NCI-H187 treated with DMSO at 0.1 percent for 48 hours (cell line): ENCODE measurements at regions not wholly inside any gene's neighbourhood (a gene's known extent, or its start where the extent isn't known, plus 50 kb on each side); places are given as distances from the start of the nearest gene placed in this dataset.
"Not testable (repeated sequence)": the region's sequence is repeated elsewhere in the genome, so short reads cannot be mapped to it uniquely, and the experiment has no call there.

ENCODE experiments used
- DNase-seq: peaks from one replicate; lab custom pipeline; 2025; lab: John Stamatoyannopoulos, UW

- DNase-seq: no peak
Observed at GRCh38 chr2:228417526-228417925, 236.0 kb upstream of the SPHKAP start.

GRCh38 chr2:228410061-228410460, 228.6 kb upstream of the SPHKAP start:
- no peak for DNase-seq

GRCh38 chr2:228409493-228409892, 228.0 kb upstream of the SPHKAP start:
- DNase-seq: no peak

- DNase-seq: no peak
Observed at GRCh38 chr2:228408529-228409227, 227.2 kb upstream of the SPHKAP start.

GRCh38 chr2:228407821-228408220, 226.3 kb upstream of the SPHKAP start:
- DNase-seq: no peak

GRCh38 chr2:228401065-228401912, 219.8 kb upstream of the SPHKAP start:
- DNase-seq: no peak

- DNase-seq: no peak
Observed at GRCh38 chr2:228387776-228388175, 206.3 kb upstream of the SPHKAP start.

- DNase-seq: no peak
Observed at GRCh38 chr2:228378696-228379425, 197.4 kb upstream of the SPHKAP start.

- DNase-seq: no peak
Observed at GRCh38 chr2:228378233-228378632, 196.7 kb upstream of the SPHKAP start.

GRCh38 chr2:228377533-228377932, 196.0 kb upstream of the SPHKAP start:
- no peak for DNase-seq

GRCh38 chr2:228374741-228375140, 193.3 kb upstream of the SPHKAP start:
- no peak for DNase-seq

GRCh38 chr2:228373191-228373590, 191.7 kb upstream of the SPHKAP start:
- DNase-seq: no peak

- no peak for DNase-seq
Observed at GRCh38 chr2:228372212-228372611, 190.7 kb upstream of the SPHKAP start.

GRCh38 chr2:228369400-228370031, 188.0 kb upstream of the SPHKAP start:
- DNase-seq: no peak

GRCh38 chr2:228367356-228367755, 185.9 kb upstream of the SPHKAP start:
- DNase-seq: no peak

GRCh38 chr2:228359473-228359872, 178.0 kb upstream of the SPHKAP start:
- no peak for DNase-seq

GRCh38 chr2:228355897-228356296, 174.4 kb upstream of the SPHKAP start:
- no peak for DNase-seq

GRCh38 chr2:228352980-228353379, 171.5 kb upstream of the SPHKAP start:
- not testable (repeated sequence) for DNase-seq

- peak; percentile 61 for DNase-seq
Observed at GRCh38 chr2:228352048-228352447, 170.6 kb upstream of the SPHKAP start.

- DNase-seq: no peak
Observed at GRCh38 chr2:228348516-228349064, 167.1 kb upstream of the SPHKAP start.

- no peak for DNase-seq
Observed at GRCh38 chr2:228344531-228344930, 163.0 kb upstream of the SPHKAP start.

- no peak for DNase-seq
Observed at GRCh38 chr2:228339525-228339924, 158.0 kb upstream of the SPHKAP start.
